Endothelial cell of umbilical vein (primary cell): ENCODE measurements at regions not wholly inside any gene's neighbourhood (a gene's known extent, or its start where the extent isn't known, plus 50 kb on each side); places are given as distances from the start of the nearest gene placed in this dataset.

ENCODE experiments used
- BruUV-seq: library from RNA; stranded (reverse); fragments of 400-500 nt; replicated peaks from 2 replicates; lab custom pipeline; 2021; lab: Mats Ljungman, UMichigan
- CTCF ChIA-PET: fragments of 300-600, 350-600 bp; sonication (Branson Sonifier 250); formaldehyde crosslinking; loops from one replicate; lab custom pipeline; 2021; ENCODE audit warnings: antibody characterized with exemption, inconsistent platforms; lab: Charles Lee
- POLR2A ChIA-PET: fragments of 300-600, 350-600 bp; sonication (Branson Sonifier 250); formaldehyde crosslinking; loops from one replicate; lab custom pipeline; 2021; ENCODE audit warnings: antibody characterized with exemption, inconsistent platforms; lab: Charles Lee
- DNase-seq: peaks from one replicate; pipeline ENCODE4 v3.0.0-alpha.2; 2011; ENCODE audit warnings: low read depth, low spot score
- FAIRE-seq: peaks from 2 replicates; lab custom pipeline; 2011; peaks lifted over from hg19 to GRCh38; lab: Jason Lieb, UNC
- H2AFZ ChIP-seq: 2 replicates; pipeline ENCODE4 v1.6.0; 2012; ENCODE audit warnings: low read depth, low read length, control low read depth, inconsistent platforms
- H3K27ac ChIP-seq: 2 replicates; pipeline ENCODE4 v1.5.1; 2011; ENCODE audit warnings: low read depth, mild to moderate bottlenecking, control low read depth, low read length, moderate library complexity; ENCODE audit not compliant: insufficient read depth
- H3K27me3 ChIP-seq, 2 experiments: 2 replicates each; pipeline versions ENCODE4 v1.6.0 to v1.6.1; 2011; ENCODE audit warnings: low read length in 2 of 2, mixed read lengths in 1 of 2; ENCODE audit not compliant: control insufficient read depth in 2 of 2, insufficient read depth in 2 of 2
- H3K36me3 ChIP-seq, 2 experiments: 2 replicates in 1 of 2; 3 replicates in 1 of 2; pipeline ENCODE4 v1.5.1; 2011; ENCODE audit warnings: low read length in 2 of 2, mild to moderate bottlenecking in 1 of 2, moderate library complexity in 1 of 2; ENCODE audit not compliant: control insufficient read depth in 2 of 2, insufficient read depth in 2 of 2; ENCODE audit errors: extremely low read depth in 1 of 2
- H3K4me1 ChIP-seq: 3 replicates; pipeline ENCODE4 v1.5.1; 2011; ENCODE audit warnings: mild to moderate bottlenecking, low read length; ENCODE audit not compliant: control insufficient read depth, insufficient read depth; ENCODE audit errors: extremely low read depth
- H3K4me2 ChIP-seq: 2 replicates; pipeline ENCODE4 v1.6.1; 2011; ENCODE audit warnings: low read length, control low read depth, mixed read lengths; ENCODE audit not compliant: insufficient read depth
- H3K4me3 ChIP-seq, 3 experiments: fragments of 200-600 bp in 1 of 3; sonication (generic), shearing (Covaris generic) in 1 of 3; replicated peaks in 1 of 3; 2 replicates each; pipeline ENCODE4 v1.5.1; 2011 to 2016; ENCODE audit warnings: control low read depth in 3 of 3, low read length in 3 of 3, mild to moderate bottlenecking in 2 of 3, inconsistent platforms in 1 of 3, low read depth in 1 of 3, moderate library complexity in 1 of 3; ENCODE audit not compliant: insufficient read depth in 1 of 3
- H3K79me2 ChIP-seq: 2 replicates; pipeline ENCODE4 v1.6.0; 2012; ENCODE audit warnings: low read length, inconsistent platforms; ENCODE audit not compliant: control insufficient read depth, insufficient read depth
- H3K9ac ChIP-seq: replicated peaks from 2 replicates; pipeline ENCODE3; 2011; ENCODE audit warnings: low read length, control low read depth; ENCODE audit not compliant: insufficient read depth; ENCODE audit errors: extremely low read depth
- H3K9me1 ChIP-seq: replicated peaks from 3 replicates; pipeline ENCODE4 v1.6.0; 2011; ENCODE audit warnings: mild to moderate bottlenecking, low read length; ENCODE audit not compliant: control insufficient read depth, insufficient read depth; ENCODE audit errors: extremely low read depth
- H3K9me3 ChIP-seq: replicated peaks from 2 replicates; pipeline ENCODE4 v1.5.1; 2012; ENCODE audit warnings: low read length, inconsistent platforms; ENCODE audit not compliant: control insufficient read depth, insufficient read depth
- H4K20me1 ChIP-seq: replicated peaks from 2 replicates; pipeline ENCODE3; 2011; ENCODE audit warnings: mild to moderate bottlenecking, low read length; ENCODE audit not compliant: control insufficient read depth, insufficient read depth; ENCODE audit errors: extremely low read depth
- EZH2 ChIP-seq: IDR thresholded peaks from 2 replicates; pipeline ENCODE4 v1.6.1; 2012; ENCODE audit warnings: borderline replicate concordance, low read depth, mild to moderate bottlenecking, moderate library complexity, low read length, inconsistent platforms; ENCODE audit not compliant: severe bottlenecking
- FOS ChIP-seq: IDR thresholded peaks from 2 replicates; pipeline ENCODE4 v1.6.1; 2011; ENCODE audit warnings: mild to moderate bottlenecking, low read length, moderate library complexity, borderline replicate concordance; ENCODE audit not compliant: insufficient read depth
- GATA2 ChIP-seq: IDR thresholded peaks from 2 replicates; pipeline ENCODE4 v1.7.0; 2011; ENCODE audit warnings: low read depth, mild to moderate bottlenecking, moderate library complexity, mixed read lengths, low read length; ENCODE audit not compliant: insufficient read length, insufficient read depth
- JUN ChIP-seq: IDR thresholded peaks from 2 replicates; pipeline ENCODE4 v1.6.1; 2011; ENCODE audit warnings: borderline replicate concordance, low read depth; ENCODE audit not compliant: insufficient read length, insufficient read depth
- MYC ChIP-seq: IDR thresholded peaks from one replicate; pipeline ENCODE4 v1.6.1; 2011; ENCODE audit warnings: mild to moderate bottlenecking, low read depth, low read length
- POLR2A ChIP-seq: IDR thresholded peaks from 2 replicates; pipeline ENCODE4 v1.6.1; 2012; ENCODE audit warnings: low read depth, mild to moderate bottlenecking, control low read depth, low read length
- POLR2AphosphoS5 ChIP-seq: IDR thresholded peaks from 2 replicates; pipeline ENCODE4 v1.6.1; 2012; ENCODE audit warnings: low read depth, mild to moderate bottlenecking, control low read depth, low read length, moderate library complexity; ENCODE audit not compliant: insufficient read depth
- dilution Hi-C: fragments of 300-500 bp; cut with MboI; formaldehyde crosslinking; loops from one replicate; pipeline ENCODE4 v1.15.0; 2019; ENCODE audit warnings: low sequenced_read_pairs; ENCODE audit not compliant: extremely low pct_ligation_motif_present
- intact Hi-C: fragments of 100-400 bp; cut with micrococcal nuclease; formaldehyde crosslinking; loops from one replicate; pipeline ENCODE4 v1.10.0; 2022
- TF ChIP-seq, protein P1 (sequence below): IDR thresholded peaks from 2 replicates; pipeline ENCODE4 v1.6.1; 2011; ENCODE audit not compliant: insufficient read depth, insufficient read length
- TF ChIP-seq, protein P2 (sequence below), 2 donors: IDR thresholded peaks; 1 replicate in 1 of 2; 2 replicates in 1 of 2; pipeline ENCODE4 v1.5.1; 2011; ENCODE audit warnings: low read length in 2 of 2, mild to moderate bottlenecking in 2 of 2, moderate library complexity in 2 of 2, control low read depth in 1 of 2, inconsistent platforms in 1 of 2, low read depth in 1 of 2; ENCODE audit not compliant: insufficient read depth in 1 of 2; ENCODE audit errors: extremely low read depth in 1 of 2

DNA sequence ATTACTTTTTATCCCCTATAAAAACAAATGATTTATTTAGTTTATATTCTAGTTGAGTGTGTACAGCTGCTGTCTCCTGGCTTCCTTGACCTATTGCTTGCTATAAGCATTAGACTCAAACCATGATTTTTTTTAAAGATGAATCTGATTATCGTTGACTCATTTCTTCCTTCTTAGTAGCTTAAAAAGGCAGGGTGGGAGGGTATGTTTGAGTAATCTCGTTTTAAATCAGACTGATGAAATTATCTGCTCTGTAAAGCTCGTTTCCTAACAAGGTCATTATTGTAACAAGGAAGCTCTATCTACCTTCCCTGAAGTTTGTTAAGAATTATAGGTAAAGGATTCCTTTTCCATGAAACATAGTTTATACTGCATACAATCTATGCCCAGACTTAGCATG lies 276.3 kb upstream of the KCND2 start:
- TF ChIP-seq POLR2AphosphoS5 (no peak), GATA2 (no peak), FOS (no peak), EZH2 (no peak), MYC (no peak), JUN (no peak), POLR2A (no peak)
- TF ChIP-seq, protein P1, sequence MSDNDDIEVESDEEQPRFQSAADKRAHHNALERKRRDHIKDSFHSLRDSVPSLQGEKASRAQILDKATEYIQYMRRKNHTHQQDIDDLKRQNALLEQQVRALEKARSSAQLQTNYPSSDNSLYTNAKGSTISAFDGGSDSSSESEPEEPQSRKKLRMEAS, result no peak
- TF ChIP-seq, protein P2, sequence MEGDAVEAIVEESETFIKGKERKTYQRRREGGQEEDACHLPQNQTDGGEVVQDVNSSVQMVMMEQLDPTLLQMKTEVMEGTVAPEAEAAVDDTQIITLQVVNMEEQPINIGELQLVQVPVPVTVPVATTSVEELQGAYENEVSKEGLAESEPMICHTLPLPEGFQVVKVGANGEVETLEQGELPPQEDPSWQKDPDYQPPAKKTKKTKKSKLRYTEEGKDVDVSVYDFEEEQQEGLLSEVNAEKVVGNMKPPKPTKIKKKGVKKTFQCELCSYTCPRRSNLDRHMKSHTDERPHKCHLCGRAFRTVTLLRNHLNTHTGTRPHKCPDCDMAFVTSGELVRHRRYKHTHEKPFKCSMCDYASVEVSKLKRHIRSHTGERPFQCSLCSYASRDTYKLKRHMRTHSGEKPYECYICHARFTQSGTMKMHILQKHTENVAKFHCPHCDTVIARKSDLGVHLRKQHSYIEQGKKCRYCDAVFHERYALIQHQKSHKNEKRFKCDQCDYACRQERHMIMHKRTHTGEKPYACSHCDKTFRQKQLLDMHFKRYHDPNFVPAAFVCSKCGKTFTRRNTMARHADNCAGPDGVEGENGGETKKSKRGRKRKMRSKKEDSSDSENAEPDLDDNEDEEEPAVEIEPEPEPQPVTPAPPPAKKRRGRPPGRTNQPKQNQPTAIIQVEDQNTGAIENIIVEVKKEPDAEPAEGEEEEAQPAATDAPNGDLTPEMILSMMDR (IDR thresholded peaks at IDR 0.05; ENCODE audit: extremely low read depth in 1 of 2, insufficient read depth in 1 of 2, low read depth in 1 of 2, low read length in 2 of 2), result no peak
- POLR2A ChIA-PET, result no interaction called here
- Histone ChIP-seq H2AFZ (no peak overlapping the region), H3K4me3 (no peak overlapping the region), H4K20me1 (no peaks in the 10 kb centered on the region), H3K4me1 (no peaks in the 10 kb centered on the region), H3K9me1 (no peaks in the 10 kb centered on the region), H3K4me2 (no peak overlapping the region), H3K79me2 (no peaks in the 10 kb centered on the region), H3K9me3 (no peaks in the 10 kb centered on the region), H3K36me3 (no peaks in the 10 kb centered on the region), H3K27me3 (no peaks in the 10 kb centered on the region), H3K27ac (no peak overlapping the region), H3K9ac (no peak overlapping the region)
- intact Hi-C loops, result no loop called here
- no peak for DNase-seq
- CTCF ChIA-PET, result no interaction called here
- dilution Hi-C loops, result no loop called here
- BruUV-seq, result no TSS peak
- FAIRE-seq, result no peak
